ENCODE measurements at regions not wholly inside any gene's neighbourhood (a gene's known extent, or its start where the extent isn't known, plus 50 kb on each side); places are given as distances from the start of the nearest gene placed in this dataset.

GRCh38 chr9:25472085-25472607 lies 206.1 kb downstream of the TUSC1 start:
- TF ChIP-seq CTCF (conservative IDR thresholded peaks at IDR 0.05; ENCODE audit: low read depth, low read length) (no peak), CHD1 (IDR thresholded peaks at IDR 0.05; ENCODE audit: low read depth, low read length) (no peak), RAD21 (IDR thresholded peaks at IDR 0.05; ENCODE audit: low read length) (no peak), MAZ (IDR thresholded peaks at IDR 0.05; ENCODE audit: borderline replicate concordance, low read depth, low read length) (no peak), POLR2A (IDR thresholded peaks at IDR 0.05; ENCODE audit: low read depth, low read length) (no peak), ELK1 (IDR thresholded peaks at IDR 0.05; ENCODE audit: borderline replicate concordance, low read depth, low read length) (no peak), FOS (IDR thresholded peaks at IDR 0.05; ENCODE audit: low read depth, low read length) (no peak), SMC3 (IDR thresholded peaks at IDR 0.05; ENCODE audit: low read depth, low read length) (no peak), MXI1 (IDR thresholded peaks at IDR 0.05; ENCODE audit: borderline replicate concordance, low read depth, low read length) (no peak), USF2 (IDR thresholded peaks at IDR 0.05; ENCODE audit: low read depth, low read length) (no peak), NFE2L2 (IDR thresholded peaks at IDR 0.05; ENCODE audit: low read depth, low read length) (no peak), MAFK (IDR thresholded peaks at IDR 0.05; ENCODE audit: low read depth, low read length) (no peak)

All from IMR-90 (cell line).